Endodermal cell (in vitro differentiated cells): ENCODE measurements at regions not wholly inside any gene's neighbourhood (a gene's known extent, or its start where the extent isn't known, plus 50 kb on each side); places are given as distances from the start of the nearest gene placed in this dataset.
A peak's percentile ranks its signal among the peaks of the same experiment; 100 is the strongest.

ENCODE experiments used
- DNase-seq: peaks from one replicate; pipeline ENCODE4 v3.0.0-alpha.2; 2017
- H3K27ac ChIP-seq: 2 replicates; pipeline ENCODE4 v1.5.1; 2013; ENCODE audit warnings: mild to moderate bottlenecking, low read depth, low read length, moderate library complexity
- H3K27me3 ChIP-seq: 2 replicates; pipeline ENCODE4 v1.6.1; 2013; ENCODE audit warnings: mild to moderate bottlenecking, low read length, moderate library complexity; ENCODE audit not compliant: insufficient read depth, control insufficient read depth, poor library complexity, severe bottlenecking
- H3K36me3 ChIP-seq: 2 replicates; pipeline ENCODE4 v1.7.0; 2013; ENCODE audit warnings: mild to moderate bottlenecking, low read length, moderate library complexity; ENCODE audit not compliant: control insufficient read depth, insufficient read depth
- H3K4me1 ChIP-seq: one replicate; pipeline ENCODE4 v1.7.0; 2013; ENCODE audit warnings: low read length; ENCODE audit not compliant: control insufficient read depth, insufficient read depth
- H3K4me3 ChIP-seq: 2 replicates; pipeline ENCODE4 v1.5.1; 2013; ENCODE audit warnings: mild to moderate bottlenecking, low read length, moderate library complexity
- H3K9ac ChIP-seq: 2 replicates; pipeline ENCODE4 v1.6.1; 2013; ENCODE audit warnings: mild to moderate bottlenecking, low read length, moderate library complexity; ENCODE audit not compliant: poor library complexity, severe bottlenecking; ENCODE audit errors: extremely low read depth
- H3K9me3 ChIP-seq: 2 replicates; pipeline ENCODE4 v1.6.1; 2013; ENCODE audit warnings: mild to moderate bottlenecking, low read length, moderate library complexity; ENCODE audit not compliant: control insufficient read depth
- H3K27ac Mint-ChIP-seq: 2 replicates; pipeline ENCODE4 v1.8.0; 2020; ENCODE audit warnings: mixed read lengths
- H3K27me3 Mint-ChIP-seq: 2 replicates; pipeline ENCODE4 v1.8.0; 2021; ENCODE audit warnings: mild to moderate bottlenecking, mixed read lengths; ENCODE audit not compliant: insufficient read depth
- H3K36me3 Mint-ChIP-seq: 2 replicates; pipeline ENCODE4 v1.8.0; 2020; ENCODE audit warnings: low read depth, mixed read lengths
- H3K4me1 Mint-ChIP-seq: 2 replicates; pipeline ENCODE4 v1.8.0; 2020; ENCODE audit warnings: mixed read lengths
- H3K4me3 Mint-ChIP-seq: 2 replicates; pipeline ENCODE4 v1.8.0; 2020; ENCODE audit warnings: mild to moderate bottlenecking, moderate library complexity, mixed read lengths
- H3K9me3 Mint-ChIP-seq: 2 replicates; pipeline ENCODE4 v1.8.0; 2020; ENCODE audit warnings: mild to moderate bottlenecking, mixed read lengths
- CTCF ChIP-seq: fragments of 200-600 bp; sonication (generic); conservative IDR thresholded peaks from 2 replicates; pipeline ENCODE4 v1.5.0; 2021; ENCODE audit warnings: antibody characterized with exemption, mild to moderate bottlenecking
- WGBS, 2 experiments: methylation state at CpG; one replicate each; pipeline versions ENCODE4 v1.1.5 to v1.1.7; 2013; ENCODE audit warnings: missing lambda C conversion rate in 2 of 2, mixed read lengths in 1 of 2; ENCODE audit not compliant: insufficient coverage in 1 of 2, insufficient read length in 1 of 2; 5-methylcytosine and 5-hydroxymethylcytosine counted together

GRCh38 chr15:67973846-67974245 is 80.3 kb upstream of the PIAS1 start:
- Histone ChIP-seq H3K27me3 (no peaks in the 10 kb centered on the region), H3K4me1 (no peaks in the 10 kb centered on the region), H3K36me3 (no peaks in the 10 kb centered on the region), H3K9me3 (peaks cover 13% of the 10 kb centered on the region), H3K4me3 (no peak overlapping the region), H3K9ac (no peak overlapping the region), H3K27ac (no peak overlapping the region)
- no peak overlapping the region for H3K27ac Mint-ChIP-seq
- peaks cover 1% of the 10 kb centered on the region for H3K36me3 Mint-ChIP-seq
- no peak overlapping the region for H3K4me3 Mint-ChIP-seq
- H3K4me1 Mint-ChIP-seq = peaks cover 5% of the 10 kb centered on the region
- peaks cover 14% of the 10 kb centered on the region for H3K9me3 Mint-ChIP-seq
- WGBS, 2 experiments = 89 to 100% methylated on average over 2 to 4 of the region's 4 CpGs
- H3K27me3 Mint-ChIP-seq = no peaks in the 10 kb centered on the region
- TF ChIP-seq CTCF = no peak
- DNase-seq = no peak

DNA sequence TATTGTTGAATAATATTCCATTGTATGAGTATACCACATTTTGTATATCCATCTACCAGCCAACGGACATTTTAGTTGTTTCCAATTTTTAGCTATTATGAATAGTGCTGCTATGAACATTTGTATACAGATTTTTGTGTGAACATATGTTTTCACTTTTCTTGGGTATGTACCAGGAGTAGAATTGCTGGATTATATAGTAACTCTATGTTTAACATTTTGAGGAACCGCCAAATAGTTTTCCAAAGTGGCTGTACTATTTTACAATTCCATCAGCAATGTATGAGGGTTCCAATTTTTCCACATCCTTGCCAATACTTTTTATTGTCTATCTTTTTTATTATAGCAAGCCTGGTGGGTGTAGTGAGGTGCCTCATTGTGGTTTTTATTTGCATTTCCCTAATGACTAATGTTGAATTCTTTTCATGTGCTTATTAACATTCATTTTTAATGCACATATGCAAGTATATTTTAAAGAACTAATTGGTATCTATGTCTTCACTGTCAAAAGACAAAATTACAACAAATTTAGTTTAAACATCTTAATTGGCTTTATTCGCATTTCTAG is 77.5 kb upstream of the PIAS1 start:
- no peaks in the 10 kb centered on the region for H3K27me3 ChIP-seq
- H3K4me3 ChIP-seq = peak overlapping the region; percentile 13
- H3K9ac ChIP-seq = no peak overlapping the region
- no peak overlapping the region for H3K27ac ChIP-seq
- WGBS, 2 experiments = 88 to 100% methylated on average over 1 to 3 of the region's 3 CpGs
- Mint-ChIP-seq H3K36me3 (peaks cover 2% of the 10 kb centered on the region), H3K27ac (no peak overlapping the region), H3K27me3 (no peaks in the 10 kb centered on the region), H3K4me1 (peaks cover 5% of the 10 kb centered on the region), H3K9me3 (peaks cover 25% of the 10 kb centered on the region), H3K4me3 (no peak overlapping the region)
- no peaks in the 10 kb centered on the region for H3K4me1 ChIP-seq
- DNase-seq = no peak
- no peak for TF ChIP-seq CTCF
- H3K36me3 ChIP-seq = no peaks in the 10 kb centered on the region
- H3K9me3 ChIP-seq = peaks cover 14% of the 10 kb centered on the region

DNA sequence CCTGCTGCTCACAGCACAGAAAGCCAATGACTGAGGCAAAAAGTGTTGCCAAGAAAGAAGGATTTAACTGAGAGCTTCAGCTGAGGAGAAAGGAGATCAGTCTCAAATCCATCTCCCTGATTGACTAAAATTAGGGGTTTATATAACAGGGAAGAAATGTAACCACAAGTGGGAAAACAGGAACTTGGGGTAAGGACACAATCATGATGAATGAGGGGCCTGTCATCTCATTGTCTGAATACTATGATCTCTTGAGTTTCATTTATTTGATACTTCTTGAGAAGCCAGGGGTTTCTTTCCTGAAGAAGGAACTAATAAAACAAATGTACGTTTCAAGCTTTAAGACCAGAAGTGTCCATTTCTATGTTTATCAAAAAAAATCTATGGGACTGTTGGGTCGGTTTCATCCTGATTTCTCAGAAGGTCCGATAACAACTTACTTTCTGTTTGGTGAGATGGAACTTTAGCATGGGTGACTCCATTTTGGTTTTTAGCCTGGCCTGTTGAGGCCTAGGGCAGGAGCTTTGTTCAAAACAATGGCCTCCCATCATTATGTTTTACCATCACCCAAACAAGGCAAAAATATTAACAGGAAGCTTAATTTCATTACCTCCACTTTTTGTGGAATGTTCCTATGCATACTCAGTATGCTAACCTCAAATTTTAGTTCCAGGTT is 76.6 kb upstream of the PIAS1 start:
- Mint-ChIP-seq H3K27me3 (no peaks in the 10 kb centered on the region), H3K9me3 (peaks cover 25% of the 10 kb centered on the region), H3K36me3 (peaks cover 2% of the 10 kb centered on the region), H3K4me1 (peaks cover 5% of the 10 kb centered on the region), H3K27ac (no peak overlapping the region), H3K4me3 (no peak overlapping the region)
- DNase-seq = no peak
- no peak overlapping the region for H3K9ac ChIP-seq
- peaks cover 14% of the 10 kb centered on the region for H3K9me3 ChIP-seq
- H3K27ac ChIP-seq = no peak overlapping the region
- peak overlapping the region; percentile 13 for H3K4me3 ChIP-seq
- H3K27me3 ChIP-seq = no peaks in the 10 kb centered on the region
- H3K36me3 ChIP-seq = no peaks in the 10 kb centered on the region
- WGBS, 2 experiments = 99 to 100% methylated on average over 1 to 3 of the region's 3 CpGs
- no peaks in the 10 kb centered on the region for H3K4me1 ChIP-seq
- TF ChIP-seq CTCF = no peak
